ENCODE measurements at regions not wholly inside any gene's neighbourhood (a gene's known extent, or its start where the extent isn't known, plus 50 kb on each side); places are given as distances from the start of the nearest gene placed in this dataset.

DNA sequence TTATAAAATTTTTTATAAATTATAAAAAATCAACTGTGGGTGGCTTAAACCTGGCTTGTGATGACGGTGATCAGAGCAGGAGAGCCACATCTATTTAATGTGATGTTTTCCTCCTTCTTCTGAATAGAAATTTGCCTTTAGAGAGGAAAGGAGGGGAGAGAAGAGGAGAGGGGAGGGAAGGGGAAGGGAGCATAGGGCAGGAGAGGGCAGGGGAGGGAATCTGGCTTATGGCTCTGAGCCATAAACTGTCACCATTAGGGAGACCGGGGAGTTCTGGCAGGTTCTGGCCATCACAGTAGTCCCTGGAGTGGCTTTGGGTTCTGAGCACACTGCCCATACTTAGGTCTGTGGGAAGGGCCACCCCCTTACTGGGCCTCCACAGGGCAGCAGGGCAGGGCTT is 167.8 kb downstream of the ENGASE start:
- no peak for DNase-seq

DNA sequence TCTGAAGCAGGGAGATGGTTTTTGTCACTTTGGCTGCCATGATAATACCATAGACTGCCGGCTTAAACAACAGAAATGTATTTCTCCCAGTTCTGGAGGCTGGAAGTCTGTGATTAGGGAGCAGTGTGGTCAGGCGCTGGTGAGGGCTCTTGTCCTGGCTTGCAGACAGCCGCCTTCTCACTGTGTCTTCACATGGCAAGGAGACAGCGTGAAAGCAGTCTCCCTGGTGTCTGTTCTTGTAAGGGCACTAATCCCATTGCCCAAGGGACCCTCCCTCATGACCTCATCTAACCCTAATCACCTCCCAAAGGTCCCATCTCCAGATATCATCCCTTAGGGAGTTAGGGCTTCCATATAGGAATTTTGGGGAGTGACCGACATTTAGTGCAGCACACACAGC is 167.0 kb downstream of the ENGASE start:
- no peak for DNase-seq

DNA sequence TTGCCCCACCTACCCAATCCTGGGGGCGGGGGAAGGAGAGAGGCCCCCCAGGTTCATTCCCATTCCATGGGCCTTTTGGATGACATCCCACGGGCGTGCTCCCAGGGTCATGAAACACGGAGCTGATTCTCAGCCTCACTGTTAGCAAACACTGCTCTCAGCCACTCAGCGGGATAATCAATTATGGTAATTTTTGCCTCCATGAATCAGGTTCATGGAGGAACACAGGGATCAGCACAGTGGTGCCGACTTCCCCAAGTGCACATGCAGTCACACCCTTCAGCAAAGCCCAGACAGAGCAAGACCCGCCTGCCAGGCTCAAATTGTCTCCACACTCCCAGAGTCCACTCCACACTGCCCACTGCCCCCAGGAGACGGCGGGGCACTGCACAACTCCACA is 164.6 kb downstream of the ENGASE start:
- DNase-seq = no peak

DNA sequence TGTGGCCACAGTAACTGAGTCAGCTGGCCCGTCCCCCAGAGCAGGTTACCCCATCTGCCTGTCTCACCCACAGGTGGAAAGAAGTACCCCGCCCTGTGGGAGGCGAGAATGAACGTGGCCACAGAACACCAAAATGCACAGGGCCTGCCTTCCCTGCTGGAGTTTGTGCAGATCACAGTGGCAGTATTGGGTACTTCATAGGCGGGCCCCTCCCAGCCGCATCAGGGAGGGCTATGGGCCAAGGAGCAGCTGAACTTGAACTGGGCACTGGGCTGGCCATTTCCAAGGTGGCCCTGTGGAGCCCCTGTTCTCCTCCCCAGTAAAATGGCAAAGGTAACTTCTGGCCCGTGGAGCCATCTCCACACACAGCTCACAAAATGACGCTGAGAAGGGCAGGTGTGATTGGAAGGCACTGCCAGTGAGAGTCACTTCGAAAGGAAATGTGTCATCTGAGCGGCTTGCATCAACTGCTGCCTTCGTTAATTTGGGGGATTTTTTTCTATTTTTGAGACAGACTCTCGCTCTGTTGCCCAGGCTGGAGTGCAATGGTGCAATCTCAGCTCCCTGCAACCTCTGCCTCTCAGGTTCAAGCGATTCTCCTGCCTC is 162.9 kb downstream of the ENGASE start:
- no peak for DNase-seq

DNA sequence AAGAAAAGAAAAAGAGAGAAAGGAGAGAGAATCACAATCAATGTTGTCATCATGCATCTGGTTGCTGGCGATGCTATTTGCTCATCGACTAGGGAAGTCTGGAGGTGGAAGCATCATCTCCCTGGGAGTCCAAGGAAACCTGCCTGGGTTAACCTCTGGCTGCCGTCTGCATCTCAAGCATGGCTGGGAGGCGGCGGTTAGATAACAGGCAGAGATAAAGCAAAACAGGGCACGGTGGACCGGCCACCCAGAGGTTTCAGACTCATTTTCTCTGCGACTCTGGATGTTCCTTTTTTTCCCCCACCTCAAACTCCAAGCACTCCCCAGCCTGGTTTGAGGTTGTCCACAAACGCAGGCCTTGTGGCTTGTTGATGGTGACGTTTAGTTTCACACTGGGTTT is 161.2 kb downstream of the ENGASE start:
- no peak for DNase-seq

DNA sequence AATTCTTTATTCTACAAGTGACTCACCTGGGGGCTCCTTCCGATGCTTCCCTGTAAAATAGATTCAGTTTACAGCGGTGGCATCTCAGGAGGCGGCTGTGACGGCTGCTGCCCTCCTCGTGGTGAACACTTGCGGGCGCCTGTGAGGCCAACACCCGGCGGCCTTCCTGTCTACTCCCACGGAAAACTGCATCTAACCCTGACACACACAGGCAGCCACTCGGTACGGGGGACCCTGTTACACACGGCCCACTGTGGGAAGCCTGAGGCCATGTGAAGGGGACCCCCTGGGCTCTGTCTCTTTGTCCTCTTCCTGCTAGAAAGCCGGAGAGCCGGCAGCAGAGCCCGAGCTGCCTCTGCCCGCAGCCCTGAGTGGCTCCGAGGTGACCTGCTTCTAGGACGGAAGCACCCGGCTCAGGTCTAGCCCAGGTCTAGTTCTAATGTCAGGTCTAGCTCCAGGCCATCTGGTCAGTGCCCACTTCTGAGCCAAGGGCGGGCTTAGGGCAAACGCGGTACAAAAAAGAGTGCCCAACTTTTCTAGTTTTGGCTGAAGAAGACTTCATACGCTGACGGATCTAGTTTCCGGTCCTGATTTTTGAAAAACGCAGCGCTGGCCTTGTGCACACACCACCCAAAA is 159.4 kb downstream of the ENGASE start:
- no peak for DNase-seq

DNA sequence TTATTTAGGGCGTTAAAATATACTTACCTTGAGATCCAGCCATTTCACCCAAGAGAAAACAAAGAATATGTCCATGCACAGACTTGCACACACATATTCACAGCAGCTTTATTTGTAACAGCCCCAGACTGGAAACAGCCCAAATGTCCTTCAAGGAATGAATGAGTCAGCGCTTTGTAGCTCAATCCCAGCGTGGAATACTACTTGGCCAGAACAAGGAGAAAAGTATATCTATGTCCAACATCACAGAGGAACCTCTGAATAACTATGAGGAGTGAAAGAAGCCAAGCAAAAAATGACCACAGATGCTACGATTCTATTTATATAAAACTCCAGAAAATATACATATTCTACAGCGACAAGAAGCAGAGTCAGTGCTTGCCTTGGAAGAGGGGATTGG is 158.3 kb downstream of the ENGASE start:
- DNase-seq = no peak

DNA sequence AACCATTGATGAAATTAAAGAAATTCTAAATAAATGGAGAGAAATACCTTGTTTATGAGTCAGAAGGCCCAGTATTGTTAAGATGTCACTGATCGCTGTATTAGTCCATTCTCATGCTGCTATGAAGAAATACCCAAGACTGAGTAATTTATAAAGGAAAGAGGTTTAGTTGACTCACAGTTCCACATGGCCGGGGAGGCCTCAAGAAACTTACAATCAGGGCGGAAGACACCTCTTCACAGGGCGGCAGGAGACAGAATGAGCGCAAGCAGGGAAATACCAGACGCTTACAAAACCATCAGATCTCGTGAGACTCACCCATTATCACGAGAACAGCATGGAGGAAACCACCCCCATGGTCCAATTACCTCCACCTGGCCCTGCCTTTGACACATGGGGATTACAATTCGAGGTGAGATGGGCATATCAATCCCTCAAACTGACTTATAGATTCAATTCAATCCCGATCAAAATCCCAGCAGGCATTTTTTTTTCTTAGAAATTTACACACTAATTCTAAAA is 157.2 kb downstream of the ENGASE start:
- DNase-seq = no peak

DNA sequence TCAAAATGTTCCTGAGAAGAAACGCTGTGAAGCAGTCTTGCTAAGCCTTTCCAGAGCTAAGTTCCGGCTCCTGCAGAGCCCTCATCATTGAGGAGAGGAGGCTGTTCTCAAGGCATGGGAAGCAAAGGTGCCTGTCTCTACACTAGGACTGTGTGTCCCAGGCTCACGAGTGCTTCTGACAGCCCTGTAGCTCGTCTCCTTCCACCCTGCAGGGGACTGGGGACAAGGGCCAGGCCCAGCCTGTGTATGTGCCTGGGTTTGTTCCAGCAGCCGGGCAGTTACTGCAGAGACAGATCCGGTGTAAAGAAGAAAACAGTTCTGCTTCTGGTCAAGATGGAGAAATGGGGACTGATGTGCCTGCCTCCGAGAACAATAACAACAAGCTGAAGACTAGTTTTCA is 156.0 kb downstream of the ENGASE start:
- peak; percentile 60 to 62 for DNase-seq

DNA sequence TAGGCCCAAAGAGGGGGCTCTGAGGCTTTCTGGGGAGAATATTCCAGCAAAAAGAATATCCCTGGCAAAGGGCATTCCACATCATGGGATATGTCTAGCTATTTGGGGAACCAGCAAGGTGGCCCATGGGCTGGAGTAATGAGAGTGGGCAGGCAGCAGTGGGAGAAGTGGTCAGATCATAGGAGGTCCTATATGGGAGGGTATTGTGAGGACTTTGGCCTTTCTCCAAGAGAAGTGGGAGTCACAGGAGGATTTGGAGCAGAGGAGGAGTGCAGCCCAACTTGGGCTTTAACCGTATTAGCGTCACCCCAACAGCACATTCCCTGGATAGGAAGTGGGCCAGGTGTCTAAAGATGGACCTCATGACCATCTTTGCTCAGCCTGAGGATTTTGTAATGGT is 151.4 kb downstream of the ENGASE start:
- DNase-seq = no peak

DNA sequence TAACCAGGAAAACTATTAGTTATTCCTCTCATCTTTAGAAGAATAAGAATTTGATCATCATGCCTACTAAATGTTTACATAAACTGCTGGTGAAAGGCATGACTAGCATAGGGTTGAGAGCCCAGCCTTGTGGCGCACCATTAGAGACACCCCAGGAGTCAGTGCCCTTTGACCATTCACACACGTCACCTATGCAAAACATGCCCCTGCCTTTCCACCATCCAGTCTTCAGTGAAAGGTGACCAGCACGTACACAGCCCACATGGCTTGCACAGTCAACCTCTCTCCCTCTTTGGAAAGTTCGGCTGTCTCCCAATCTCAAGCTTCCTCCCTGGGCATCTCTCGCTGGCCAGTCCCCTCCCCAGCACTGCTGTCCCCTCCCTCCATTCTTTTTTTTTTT is 150.3 kb downstream of the ENGASE start:
- DNase-seq = no peak

DNA sequence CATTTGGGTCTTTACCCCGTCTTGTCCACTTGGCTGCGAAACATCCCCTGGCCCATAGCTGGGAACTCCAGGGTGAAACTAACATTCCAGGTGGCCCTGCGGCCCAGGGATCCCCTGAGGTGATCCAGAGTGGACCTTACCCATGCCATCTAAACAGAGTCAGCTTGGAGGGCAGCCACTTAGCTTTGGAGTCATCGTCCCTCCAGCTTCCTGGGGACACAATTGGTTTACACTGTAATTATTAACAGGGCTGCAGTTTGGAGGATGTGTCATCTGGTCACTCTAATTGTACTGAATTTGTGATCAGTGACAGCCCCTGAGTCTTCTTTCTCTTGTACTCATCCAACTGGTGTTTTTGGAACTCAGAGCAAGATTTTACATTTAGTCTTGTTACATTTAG is 149.9 kb downstream of the ENGASE start:
- DNase-seq = no peak

DNA sequence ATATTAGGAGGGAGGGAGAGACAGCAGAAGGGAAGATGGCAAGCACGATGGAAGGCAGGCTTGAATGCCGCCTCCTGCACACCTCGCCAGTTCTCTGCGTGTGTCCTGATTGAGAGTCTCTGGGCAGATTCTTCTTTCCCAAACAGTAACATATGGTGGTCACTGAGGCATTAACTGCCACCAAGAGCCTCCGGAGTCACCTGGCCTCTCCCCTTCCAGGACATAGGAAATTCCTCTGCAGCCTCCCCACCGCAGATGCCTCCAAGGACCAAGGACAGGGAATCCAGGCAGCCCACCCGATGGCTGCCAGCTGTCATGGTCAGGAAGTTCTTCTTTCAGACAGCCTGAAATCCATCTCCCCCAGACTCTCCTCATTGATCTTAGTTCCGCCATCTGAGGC is 149.3 kb downstream of the ENGASE start:
- peak; percentile 56 to 77 for DNase-seq

DNA sequence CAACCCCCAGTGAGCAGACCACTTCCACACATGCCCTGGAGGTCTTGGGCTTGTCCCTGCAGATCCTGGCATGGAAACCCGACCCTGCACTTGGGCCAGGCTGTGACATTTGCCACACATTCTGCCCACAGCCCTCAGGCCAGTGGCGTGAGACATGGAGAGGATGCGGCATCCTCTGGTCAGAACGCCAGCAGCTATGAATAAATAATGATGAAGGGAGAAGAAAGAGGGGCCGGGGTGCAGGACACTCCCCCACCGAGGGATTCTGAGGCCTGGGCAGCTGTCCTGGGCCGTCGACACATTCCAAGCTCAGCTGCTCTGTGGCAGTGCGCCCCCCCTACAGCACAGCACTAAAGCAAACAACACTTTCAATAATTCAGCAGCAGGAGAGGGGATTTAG is 148.8 kb downstream of the ENGASE start:
- no peak for DNase-seq

DNA sequence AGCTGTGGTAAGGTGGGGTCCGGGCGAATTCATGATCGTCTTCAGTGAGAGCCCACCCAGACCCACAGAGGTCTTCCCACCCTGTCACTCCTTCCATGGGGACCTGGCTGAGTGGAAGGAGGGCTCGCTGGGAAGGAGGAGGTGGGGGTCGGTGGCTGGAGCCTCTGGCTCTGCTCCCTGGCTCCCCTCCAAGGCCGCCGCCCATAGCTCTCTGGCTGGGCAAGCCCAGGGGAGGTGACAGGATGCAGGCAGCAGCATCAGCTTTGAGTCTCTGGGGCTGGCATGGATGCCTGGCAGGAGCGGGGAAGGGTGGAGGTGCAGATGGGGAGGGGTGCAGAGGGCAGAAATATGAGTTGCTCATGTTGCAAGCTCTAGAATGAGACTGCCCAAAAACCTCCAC is 147.0 kb downstream of the ENGASE start:
- no peak for DNase-seq

DNA sequence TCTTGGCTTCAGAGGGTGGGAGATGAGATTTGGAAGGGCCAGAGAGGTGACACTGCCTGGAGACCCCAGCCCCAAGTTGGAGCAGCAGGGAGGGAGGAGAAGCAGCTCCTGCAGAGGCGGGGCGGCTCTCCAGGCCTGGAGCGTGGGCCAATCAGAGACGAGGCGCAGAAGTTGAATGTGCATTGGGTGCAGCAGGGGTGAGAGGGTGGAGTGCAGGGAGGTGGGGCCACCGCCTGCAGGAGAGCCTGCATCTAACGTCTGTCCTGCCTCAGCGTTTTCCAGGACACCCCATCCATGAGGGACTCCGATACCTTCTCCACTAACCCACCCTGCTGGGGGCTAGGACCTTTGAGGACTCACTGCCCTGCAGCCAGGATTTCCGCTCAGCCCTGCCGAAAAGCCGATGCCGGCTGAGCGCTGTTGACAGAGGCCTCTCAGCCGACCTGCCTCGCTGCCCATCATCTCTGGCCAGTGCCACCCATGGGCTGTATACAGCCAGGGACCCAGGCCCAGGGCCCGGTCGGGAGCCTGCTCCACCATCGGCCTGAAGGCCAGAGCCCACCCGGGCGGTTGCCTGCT is 146.2 kb downstream of the ENGASE start:
- DNase-seq = no peak

DNA sequence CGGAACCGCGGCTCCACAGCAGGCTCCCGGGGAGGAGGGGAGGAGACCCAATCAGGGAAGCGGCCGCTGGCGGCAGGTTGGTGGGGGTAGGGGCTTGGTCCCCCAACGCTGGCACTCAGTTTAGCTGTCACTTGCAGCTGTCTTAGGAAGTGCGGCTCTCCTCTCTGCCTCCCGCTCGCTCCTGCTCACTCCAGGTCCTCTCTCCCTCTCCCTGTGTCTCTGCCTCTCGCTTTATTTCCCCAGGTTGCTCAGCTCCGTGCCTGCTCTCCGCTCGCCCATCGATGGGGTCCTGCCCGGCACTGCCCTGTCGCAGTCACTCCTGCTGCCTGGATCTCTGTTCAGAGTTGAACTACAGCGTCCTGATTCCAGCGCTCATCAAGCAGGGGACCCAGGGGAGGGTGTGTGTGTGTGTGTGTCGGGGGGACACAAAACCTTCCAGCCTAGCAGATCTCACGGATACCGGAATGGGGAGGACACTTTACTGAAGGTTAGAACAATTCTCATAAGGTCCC is 145.6 kb downstream of the ENGASE start:
- DNase-seq = no peak

DNA sequence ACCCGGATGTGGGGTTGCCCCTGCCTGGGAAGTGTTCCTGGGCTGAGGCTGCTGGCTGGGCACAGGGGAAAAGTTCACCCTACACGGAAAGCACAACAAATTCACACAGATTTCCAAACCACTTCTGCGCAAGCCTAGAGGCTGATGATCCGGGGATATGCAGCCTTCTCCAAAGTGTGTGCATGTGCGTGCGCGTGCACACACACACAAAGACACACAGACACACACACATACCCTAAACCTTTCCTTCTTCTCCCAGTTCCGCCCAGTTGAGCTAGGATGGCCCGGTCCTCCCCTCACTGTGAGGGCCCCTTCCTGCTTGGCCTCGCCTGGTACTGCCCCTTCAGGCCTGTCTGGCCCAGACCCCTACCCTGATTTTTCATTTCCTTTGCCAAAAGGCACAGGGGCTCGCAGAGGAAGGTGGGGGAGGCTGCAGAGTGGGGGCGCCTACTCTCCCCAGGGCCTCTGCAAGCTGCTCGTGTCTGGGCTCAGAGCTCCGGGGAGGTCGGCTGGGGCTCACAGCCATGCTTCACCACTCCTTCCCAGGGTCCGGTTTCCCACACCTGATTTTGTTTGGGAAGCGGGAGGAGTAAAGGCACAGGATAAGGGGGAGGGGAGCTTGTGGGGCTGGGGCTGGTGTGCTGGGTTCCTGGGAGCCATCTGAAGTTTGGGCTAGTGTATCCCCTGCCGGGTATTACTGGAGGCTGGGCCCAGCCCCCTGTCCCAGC is 144.7 kb downstream of the ENGASE start:
- no peak for DNase-seq

DNA sequence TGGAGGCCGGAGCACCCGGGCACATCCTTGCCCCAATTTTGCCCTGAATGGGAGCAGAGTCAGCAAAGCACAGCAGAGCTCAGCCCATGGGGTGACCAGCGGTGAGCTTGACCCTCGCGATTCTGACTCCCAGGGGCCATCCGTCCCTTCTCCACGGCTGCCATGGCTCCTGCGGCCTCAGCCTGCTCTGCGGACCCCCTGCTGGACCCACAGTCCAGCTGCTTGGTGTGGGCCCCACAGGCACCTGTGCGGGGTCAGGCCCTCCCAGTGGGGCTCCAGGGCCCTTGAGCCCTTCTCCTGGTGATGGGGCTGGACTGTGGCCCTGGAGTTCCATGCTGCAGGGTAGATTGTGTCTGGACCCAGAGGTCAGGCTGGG is 144.2 kb downstream of the ENGASE start:
- no peak for DNase-seq

DNA sequence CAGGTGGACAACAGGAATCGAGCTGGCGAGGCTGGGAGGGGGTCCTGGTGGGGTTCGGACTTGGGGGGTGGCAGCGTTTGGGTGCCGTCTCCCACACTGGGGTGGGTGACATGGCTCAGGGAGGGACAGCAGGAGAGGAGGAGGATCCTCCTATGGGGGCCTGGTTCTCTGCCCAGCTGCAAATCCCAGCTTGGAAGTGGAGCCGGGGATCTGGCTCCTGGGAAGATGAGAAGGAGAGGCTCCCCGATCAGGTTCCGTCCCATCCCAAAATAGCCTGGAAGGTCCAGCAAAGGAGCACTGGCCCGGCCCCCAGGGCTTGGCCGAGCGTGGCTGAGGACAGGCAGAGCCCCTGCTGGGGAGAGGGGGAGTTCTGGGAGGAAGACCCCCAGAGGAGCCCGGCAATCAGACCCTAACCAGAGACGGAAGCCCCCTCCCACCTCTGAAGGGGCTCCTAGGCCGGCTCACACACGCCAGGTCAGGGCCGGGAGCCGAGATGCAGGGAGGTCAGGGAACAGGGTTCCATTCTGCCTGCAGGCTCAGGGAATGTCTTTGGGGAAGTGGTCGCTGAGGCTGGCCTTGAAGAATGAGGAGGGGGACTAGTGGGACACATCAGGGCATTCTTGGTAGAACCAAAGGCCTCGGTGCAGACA is 143.7 kb downstream of the ENGASE start:
- no peak for DNase-seq

DNA sequence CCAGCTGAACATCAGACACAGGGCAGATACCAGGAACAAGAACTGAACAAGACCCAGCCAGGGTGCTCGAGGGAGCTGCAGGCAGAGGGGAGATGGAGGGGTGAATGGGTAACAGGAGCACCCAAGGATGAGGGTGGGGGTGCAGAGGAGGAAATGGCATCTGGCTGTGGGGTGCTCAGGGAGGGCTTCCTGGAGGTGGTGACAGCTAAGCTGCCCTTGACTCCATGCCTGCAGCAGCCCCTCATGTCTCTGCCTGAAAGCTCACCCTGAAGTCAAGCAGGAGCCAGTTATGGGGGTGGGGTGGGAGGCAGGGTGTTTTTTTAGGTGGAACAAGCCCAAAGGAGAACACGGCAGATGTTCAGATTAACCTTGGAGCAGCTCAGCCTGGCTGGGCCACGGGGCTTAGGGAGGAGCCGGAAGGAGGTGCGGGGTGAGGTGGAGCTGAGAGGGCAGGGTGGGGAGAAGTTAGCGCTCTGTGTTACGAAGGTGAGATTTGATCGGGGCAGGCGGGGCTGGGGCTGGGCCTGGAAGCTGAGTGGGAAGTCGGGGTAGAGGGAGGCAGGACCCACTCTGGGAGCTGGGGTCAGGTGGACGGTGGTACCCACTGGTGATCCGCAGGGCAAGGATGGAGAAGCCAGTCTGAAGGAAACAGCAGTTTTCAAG is 143.0 kb downstream of the ENGASE start:
- no peak for DNase-seq

DNA sequence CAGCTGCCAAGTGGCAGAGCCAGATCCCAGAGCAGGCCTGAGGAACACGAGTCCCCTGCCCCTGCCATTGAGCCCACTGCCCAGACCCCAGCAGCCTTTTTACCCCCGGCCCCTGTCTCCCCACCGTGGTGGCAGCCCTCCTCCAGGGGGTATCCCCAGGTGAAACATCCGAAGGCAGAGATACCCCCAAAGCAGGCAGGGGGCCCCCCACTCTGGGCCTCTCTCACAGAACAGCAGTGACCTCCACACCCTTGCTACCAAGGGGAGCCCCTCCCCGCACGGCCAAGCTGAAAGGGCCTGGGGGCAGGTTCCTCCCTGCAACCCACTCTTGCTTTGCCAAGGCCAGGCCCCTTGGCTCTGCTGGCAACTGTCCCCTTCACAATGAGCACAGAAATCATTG is 142.2 kb downstream of the ENGASE start:
- no peak for DNase-seq

DNA sequence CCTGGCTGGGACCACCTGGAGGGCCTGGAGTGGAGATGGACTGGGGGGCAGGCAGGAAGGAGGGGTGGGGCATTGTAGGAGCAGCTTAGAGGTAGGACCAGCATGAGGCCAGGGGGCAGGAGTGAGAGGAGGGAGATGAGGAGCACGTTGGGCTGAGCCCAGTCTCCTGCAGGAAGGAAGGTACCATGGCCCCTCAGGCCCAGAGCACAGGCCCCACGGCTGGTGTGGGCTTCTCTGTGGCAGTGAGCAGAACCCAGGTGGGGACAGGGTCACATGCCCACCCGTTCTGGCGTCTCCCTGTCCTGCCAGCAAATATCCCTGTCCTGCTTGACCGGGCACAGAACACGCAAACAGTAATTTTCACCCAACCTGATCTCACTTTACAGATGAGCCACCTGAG is 141.8 kb downstream of the ENGASE start:
- DNase-seq = no peak
